SU-DHL-6 (cell line): ENCODE measurements at regions not wholly inside any gene's neighbourhood (a gene's known extent, or its start where the extent isn't known, plus 50 kb on each side); places are given as distances from the start of the nearest gene placed in this dataset.

ENCODE experiments used
- EZH2phosphoT487 ChIP-seq: fragments of 200-600 bp; sonication (generic), shearing (Covaris generic); conservative IDR thresholded peaks from 2 replicates; pipeline ENCODE4 v1.6.1; 2018; ENCODE audit warnings: mild to moderate bottlenecking, antibody characterized with exemption, low read length, moderate library complexity, mixed read lengths
- TF ChIP-seq, protein P1 (sequence below): fragments of 200-600 bp; sonication (generic); IDR thresholded peaks from one replicate; pipeline ENCODE4 v1.5.1; 2017; ENCODE audit warnings: antibody characterized with exemption, mild to moderate bottlenecking, low read length, moderate library complexity; ENCODE audit not compliant: insufficient read depth, poor library complexity, severe bottlenecking

DNA sequence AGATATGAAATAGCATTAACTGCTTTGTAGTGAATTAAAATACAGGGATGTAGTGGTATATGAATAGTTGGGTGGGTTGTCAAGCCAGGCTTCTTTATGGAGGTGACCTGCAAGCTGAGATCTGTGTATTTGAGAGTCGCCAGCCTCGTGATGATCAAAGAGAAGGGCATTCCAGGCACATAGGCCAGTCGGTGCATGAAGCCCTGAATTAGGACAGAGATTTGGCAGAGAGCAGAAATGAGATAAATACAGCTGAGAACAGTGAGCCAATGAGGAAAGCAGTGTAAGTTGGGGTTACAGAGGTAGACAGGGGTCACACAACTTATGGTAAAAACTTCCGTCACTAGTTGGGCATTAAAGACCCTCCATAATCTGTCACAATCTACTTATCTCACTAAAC is 641.9 kb downstream of the OTOL1 start:
- TF ChIP-seq, protein P1, sequence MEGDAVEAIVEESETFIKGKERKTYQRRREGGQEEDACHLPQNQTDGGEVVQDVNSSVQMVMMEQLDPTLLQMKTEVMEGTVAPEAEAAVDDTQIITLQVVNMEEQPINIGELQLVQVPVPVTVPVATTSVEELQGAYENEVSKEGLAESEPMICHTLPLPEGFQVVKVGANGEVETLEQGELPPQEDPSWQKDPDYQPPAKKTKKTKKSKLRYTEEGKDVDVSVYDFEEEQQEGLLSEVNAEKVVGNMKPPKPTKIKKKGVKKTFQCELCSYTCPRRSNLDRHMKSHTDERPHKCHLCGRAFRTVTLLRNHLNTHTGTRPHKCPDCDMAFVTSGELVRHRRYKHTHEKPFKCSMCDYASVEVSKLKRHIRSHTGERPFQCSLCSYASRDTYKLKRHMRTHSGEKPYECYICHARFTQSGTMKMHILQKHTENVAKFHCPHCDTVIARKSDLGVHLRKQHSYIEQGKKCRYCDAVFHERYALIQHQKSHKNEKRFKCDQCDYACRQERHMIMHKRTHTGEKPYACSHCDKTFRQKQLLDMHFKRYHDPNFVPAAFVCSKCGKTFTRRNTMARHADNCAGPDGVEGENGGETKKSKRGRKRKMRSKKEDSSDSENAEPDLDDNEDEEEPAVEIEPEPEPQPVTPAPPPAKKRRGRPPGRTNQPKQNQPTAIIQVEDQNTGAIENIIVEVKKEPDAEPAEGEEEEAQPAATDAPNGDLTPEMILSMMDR, result no peak
- no peak for TF ChIP-seq EZH2phosphoT487
